Activated CD8-positive, alpha-beta memory T cell treated with anti-CD3 and anti-CD28 coated beads, Interleukin-2, amount 50 U/mL, for 24 hours (primary cell): ENCODE measurements at regions not wholly inside any gene's neighbourhood (a gene's known extent, or its start where the extent isn't known, plus 50 kb on each side); places are given as distances from the start of the nearest gene placed in this dataset.

Experiments
- DNase-seq: peaks from one replicate; pipeline ENCODE4 v3.0.0-alpha.2; 2020; ENCODE audit errors: extremely low read depth

DNA sequence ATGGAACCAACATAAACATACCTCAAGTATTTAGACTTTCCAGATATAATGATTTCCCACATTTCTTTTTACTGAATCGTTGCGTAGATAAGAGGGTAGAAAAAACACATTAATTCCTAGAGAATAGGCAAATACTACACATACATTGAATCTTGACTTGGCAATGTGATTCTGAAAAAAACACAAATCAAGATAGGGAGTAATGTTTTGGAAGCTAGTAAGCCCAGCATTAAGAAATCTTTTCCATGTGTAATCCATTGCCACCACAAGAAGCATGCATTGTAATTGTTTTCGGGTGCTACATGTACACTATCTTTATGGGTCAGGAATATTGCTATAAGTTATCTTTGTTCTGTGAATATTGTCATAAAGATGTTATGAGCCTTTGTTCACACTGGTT lies 269.8 kb upstream of the PDGFD start:
- no peak for DNase-seq

DNA sequence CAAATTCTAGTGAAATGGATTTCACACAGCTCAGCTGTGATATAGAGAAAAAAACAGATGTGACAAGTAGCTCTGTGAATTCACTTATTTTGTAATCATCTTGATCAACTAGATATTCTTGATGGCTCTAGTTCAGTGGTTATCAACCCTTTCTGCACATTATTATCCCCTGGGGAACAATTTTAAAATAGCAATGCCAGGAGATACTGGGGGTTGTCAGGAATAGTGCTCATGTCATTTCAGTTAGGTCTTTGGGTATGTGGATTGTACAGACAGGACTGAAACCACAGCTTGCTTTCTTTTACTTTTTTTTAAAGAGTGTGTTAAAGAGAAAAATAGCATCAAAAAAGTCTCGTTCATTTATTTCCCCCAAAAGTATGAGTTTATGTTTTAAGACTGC lies 269.0 kb upstream of the PDGFD start:
- DNase-seq: no peak

DNA sequence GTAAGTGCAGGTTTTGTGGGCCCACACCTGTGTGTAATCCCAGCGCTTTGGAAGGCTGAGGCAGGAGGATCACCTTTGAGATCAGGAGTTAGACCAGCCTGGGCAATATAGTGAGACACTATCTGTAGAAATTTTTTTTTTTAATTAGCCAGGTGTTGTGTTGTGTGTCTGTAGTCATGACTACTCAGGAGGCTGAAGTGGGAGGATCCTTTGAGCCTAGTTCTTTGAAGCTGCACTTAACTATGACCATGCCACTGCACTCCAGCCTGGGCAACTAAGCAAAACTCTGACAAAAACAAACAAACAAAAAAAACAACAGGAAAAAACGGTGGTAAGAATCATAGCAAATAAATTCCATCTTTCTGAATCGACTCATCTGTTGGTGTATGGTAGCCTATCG lies 268.6 kb upstream of the PDGFD start:
- DNase-seq: no peak

DNA sequence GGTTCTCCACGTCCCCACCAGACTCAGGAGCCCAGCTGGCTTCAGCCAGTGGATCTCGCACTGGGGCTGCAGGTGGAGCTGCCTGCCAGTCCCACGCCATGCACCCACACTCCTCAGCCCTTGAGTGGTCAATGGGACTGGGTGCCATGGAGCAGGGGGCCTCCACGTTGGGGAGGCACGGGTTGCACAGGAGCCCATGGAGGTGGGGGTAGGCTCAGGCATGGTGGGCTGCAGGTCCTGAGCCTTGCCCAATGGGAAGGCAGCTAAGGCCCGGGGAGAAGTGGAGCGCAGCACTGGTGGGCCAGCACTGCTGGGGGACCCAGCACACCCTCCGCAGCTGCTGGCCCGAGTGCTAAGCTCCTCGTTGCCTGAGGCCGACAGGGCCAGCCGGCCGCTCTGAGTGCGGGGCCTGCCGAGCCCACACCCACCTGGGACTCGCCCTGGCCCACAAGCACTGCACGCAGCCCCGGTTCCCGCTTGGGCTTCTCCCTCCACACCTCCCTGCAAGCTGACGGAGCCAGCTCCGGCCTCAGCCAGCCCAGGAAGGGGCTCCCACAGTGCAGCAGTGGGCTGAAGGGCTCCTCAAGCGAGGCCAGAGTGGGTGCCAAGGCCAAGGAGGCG lies 258.5 kb upstream of the PDGFD start:
- DNase-seq: no peak

DNA sequence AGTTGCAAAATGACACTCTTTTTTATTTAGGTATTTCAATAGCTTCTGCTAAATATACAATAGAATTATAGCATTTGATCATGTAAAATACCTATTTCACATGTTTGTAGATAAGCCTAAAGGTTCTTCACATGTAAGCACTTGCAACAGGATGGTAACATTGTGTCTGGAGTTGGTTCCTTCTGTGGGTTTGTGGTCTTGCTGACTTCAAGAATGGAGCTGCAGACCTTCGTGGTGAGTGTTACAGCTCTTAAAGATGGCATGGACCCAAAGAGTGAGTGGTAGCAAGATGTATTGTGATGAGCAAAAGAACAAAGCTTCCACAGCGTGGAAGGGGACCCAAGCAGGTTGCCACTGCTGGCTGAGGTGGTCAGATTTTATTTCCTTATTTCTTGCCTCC lies 246.4 kb upstream of the PDGFD start:
- no peak for DNase-seq

DNA sequence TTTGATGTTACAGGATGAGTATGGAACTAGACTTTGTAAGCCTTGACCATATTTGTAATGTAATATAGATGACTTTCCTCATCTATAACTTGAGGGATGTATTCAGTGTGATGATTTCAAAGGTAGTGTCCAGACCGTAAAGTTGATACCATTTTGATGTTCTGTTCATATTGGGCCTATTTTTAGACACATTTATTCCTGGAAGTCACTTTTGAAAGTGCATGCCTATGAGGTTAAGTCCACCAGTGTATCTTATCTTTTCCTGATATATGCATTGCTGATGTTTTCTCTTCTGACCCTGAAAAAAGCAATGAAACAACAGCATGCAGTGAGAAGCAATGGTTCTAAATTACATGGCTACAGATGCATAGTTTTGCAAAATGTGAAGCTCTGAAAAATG lies 244.7 kb upstream of the PDGFD start:
- no peak for DNase-seq

DNA sequence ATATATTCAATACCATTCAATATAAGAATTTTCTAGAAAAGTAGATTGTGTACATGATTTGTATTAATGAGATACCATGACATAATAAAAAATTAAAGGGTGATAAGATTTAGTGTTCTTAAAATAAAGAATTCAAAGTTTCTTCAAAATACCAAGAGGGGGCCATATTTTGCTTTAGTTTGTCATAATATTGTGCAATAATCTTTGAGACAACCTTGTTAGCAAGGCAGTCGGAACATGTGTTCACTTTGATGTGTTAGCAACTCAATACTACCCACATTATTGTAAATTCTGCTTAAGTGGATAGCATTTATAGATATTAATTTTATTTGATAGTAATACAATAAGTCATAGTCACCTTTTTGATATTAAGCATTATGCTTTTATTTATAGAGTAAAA lies 241.3 kb upstream of the PDGFD start:
- DNase-seq: no peak

DNA sequence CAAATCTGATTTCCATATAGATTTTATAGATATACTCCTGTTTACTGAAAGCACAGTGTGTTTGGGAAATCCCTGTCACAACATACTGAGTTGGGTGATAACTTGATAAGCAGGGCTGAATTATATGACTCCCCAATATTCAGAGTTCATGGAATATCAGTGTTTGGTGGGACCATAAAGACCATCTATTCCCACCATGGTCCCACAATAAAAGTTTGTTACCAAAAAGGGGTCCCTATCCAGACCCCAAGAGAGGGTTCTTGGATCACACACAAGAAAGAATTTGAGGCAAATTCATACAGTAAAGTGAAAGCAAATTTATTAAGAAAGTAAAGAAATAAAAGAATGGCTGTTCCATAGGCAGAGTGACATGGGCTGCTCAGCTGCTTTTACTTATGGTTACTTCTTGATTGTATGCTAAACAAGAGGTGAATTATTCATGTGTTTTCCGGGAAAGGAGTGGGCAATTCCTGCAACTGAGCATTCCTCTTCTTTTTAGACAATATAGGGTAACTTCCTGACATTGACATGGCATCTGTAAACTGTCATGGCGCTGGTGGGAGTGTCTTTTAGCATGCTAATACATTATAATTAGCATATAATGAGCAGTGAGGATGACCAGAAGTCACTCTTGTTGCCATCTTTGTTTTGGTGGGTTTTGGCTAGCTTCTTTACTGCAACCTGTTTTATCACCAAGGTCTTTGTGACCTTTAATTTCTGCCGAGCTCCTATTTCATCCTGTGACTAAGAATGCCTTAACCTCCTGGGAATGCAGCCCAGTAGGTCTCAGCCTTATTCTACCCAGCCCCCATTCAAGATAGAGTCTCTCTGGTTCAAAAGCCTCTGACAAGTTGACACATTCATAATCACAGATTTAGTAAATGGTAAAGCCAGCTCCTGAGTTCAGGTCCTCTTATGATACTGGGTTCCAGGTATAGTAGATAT lies 240.6 kb upstream of the PDGFD start:
- DNase-seq: no peak

DNA sequence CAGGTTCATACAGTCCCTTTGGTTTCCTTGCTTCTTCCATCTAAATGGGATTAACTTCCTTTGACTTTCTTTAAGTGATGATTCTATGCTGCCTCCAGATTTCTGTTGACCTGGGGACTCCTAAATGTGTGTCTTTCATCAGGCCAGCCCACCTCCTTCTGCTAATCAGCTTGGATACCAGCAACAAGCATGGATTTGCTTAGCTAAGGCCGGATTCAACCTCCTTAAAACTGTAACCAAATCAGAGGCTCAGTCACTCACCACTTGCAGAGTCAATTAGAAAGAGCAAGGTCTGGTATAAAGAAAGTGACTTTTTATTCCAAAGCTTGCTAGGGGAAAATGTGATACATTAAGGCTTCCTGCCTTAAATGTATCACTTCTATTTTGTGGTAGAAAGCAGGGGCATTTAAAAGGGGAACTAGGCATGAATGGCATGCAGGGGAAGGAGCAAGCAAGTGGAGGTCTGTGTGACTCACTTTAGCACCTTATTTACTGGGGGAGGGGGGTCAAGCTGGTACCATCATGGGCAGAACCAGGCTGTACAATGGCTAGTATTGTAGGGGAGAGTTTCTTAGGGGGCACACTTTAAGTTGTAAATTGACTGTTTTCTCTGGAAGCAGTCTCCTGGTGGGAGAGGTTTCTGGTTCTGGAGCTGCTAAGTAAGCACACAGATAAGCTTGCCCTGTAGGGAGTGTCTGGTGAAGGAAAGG lies 239.0 kb upstream of the PDGFD start:
- DNase-seq: no peak

DNA sequence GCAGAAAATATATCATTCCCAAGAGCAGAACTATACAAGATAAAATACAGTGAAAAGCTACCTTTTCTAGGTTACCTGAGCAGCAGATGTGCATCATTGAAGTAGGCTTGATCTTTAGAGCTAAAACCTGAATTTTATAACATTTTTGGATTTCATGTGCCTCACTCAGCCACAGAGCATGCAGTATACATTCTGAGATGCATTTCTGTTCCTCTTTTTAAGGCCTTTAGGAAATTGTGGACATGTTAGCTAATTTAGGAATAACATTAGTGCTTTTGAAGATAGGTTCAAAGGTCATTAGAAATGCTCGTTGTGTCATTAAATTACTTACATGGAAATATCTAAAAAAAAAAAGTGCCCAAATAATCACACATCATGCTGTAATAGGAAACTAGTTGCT lies 230.6 kb upstream of the PDGFD start:
- no peak for DNase-seq

DNA sequence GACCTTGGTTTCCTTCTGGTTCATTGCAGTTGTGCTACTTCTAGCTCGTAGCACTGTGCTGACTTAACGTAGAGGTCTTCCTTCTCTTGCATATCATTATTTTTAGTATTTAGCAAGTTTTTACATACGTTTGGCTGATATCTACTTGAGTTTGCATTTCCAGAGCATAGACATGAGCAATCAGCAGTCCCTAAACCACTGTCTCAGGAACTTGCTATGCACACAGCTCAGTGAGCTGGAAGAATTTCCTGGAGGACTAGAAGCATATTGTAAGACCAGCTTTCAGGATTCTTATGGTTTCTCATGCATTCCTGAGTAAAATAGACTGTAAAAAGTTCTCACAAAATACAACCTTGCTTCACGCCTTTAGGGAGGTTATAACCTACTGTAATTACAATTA lies 226.7 kb upstream of the PDGFD start:
- DNase-seq: no peak

DNA sequence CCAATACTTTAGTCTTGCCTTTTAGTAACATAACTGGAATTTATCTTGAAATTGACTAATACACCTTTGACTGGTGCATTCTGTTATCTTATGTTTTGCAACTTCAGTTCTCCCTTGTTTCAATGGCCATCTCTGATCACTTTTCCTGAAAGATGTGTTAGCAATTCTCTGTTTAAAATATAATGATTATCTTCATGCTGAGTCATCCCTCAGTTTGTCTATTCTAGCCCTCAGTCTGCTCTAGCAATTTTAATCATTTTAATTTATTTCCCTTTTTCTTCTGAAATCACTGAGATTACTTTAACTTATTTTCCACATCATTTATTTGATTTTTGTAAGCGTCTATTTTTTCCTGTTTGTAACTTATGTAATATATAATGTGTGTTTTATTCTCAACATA lies 221.9 kb upstream of the PDGFD start:
- no peak for DNase-seq

DNA sequence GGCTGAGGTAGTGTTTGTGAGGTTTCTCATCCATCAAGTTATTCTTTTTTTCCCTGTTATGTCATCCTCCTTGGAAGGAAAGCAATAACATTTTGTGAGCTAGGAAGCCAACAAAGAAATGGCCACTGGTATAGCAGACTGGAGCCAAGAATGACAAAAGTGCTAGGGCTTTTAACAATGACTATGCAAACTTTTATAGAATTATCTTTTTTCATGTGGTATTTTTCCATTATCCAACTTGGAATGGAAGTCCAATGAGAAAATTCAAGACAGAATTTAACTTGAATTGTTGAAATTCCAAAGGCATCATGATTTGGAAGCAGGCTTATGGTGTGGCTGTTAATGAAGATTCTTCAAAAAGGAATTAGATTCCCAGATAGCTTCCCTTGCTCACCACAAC lies 216.4 kb upstream of the PDGFD start:
- DNase-seq: no peak

DNA sequence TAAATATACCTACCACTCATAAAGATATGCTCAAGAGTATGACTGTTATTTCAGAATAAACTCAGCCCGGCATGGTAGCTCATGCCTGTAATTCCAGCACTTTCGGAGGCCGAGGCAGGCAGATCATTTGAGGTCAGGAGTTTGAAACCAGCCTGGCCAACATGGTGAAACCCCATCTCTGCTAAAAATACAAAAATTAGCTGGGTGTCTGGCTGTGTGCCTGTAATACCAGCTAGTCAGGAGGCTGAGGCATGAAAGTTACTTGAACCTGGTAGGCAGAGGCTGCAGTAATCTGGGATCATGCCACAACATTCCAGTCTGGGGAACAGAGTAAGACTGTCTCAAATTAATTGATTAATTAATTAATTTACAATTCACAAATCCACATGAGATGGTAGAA lies 208.2 kb upstream of the PDGFD start:
- no peak for DNase-seq

DNA sequence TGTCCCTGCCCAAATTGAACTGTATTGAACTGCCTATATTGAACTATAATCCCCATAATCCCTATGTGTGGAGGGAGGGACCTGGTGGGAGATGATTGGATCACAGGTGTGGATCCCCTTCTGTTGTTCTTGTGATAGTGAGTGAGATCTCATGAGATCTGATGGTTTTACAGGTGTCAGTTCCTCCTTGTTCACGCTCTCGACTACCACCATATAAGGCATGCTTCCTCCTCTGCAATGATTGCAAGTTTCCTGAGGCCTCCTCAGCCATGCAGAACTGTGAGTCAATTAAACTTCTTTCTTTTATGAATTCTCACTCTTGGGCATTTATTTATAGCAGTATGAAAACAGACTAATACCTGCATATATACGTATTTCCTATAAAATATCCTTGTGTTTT lies 206.5 kb upstream of the PDGFD start:
- no peak for DNase-seq

DNA sequence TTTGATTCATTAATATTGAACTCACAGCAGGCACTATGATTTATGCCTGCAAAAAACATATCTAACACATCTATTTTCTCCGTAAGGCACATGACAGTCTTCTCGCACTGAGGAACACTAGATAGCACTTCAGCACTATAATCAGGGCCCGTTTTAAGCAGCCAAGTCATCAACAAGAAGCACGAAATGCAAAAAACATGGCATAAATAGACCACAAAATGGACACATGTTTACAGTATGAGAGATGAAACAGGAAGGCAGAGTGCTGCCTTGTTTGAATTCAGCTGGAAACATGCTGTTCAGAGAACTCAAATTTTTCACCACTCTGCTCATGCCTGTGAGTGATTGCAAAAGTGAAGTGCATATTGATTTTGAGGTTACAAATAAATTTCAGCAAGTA lies 205.8 kb upstream of the PDGFD start:
- DNase-seq: no peak

DNA sequence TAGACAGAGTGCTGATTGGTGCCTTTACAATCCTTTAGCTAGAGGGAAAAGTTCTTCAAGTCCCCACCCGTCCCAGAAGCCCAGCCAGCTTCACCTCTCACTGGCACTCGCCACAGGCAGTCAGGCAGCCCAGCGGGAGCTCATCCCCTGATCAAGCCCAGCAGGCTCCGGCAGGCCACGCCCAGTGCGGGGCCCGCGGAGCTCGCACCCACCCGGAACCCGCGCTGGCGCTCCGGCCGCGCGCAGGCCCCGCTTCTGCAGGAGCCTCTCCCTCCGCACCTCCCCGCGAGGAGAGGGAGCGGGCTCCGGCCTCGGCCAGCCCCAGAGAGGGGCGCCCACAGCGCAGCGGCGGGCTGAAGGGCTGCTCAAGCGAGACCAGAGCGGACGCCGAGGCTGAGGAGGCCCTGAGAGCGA lies 202.4 kb upstream of the PDGFD start:
- no peak for DNase-seq

DNA sequence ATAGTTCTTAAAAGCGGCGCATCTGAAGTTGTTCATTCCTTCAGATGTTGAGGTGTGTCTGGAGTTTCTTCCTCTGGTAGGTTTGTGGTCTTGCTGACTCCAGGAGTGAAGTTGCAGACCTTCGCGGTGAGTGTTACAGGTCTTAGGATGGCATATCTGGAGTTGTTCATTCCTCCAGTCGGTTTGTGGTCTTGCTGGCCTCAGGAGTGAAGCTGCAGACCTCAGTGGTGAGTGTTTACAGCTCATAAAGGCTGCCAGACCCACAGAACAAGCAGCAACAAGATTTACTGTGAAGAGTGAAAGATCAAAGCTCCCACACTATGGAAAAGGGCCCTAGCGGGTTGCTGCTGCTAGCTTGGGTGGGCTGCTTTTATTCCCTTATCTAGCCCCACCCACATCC lies 201.7 kb upstream of the PDGFD start:
- no peak for DNase-seq

DNA sequence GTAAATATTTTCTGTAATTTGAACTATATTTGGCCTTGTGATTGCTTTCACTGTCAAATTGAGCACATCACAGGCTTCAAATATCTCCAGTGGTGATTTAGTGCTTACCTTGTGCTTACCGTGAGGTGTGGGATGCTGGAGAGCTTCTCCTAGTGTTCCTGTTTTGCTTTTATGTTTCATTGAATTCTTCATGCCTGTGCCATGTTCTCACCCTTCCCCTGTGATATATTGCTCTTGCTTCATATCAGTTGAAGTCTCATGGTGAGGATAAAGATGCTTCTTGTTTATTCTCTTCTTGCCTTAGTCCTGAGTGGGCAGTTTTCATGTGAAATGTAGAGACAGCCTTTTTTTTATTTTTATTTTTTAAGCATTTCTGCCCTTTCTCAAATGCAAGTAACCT lies 198.0 kb upstream of the PDGFD start:
- DNase-seq: no peak

DNA sequence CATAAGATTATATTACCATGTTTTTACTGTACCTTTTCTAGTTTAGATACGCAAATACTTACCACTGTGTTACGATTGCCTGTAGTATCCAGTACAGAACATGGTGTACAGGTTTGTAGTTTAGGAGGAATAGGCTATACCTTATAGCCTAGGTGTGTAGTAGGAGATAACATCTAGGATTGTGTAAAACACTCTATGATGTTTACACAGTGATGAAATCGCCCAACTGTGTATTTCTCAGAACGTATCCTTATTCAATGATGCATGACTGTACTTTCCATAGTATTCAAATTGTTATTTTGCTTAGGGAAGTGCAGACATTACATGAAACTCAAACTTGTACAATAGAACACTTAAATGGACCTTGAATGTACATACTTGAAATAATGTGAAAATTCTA lies 188.1 kb upstream of the PDGFD start:
- no peak for DNase-seq

DNA sequence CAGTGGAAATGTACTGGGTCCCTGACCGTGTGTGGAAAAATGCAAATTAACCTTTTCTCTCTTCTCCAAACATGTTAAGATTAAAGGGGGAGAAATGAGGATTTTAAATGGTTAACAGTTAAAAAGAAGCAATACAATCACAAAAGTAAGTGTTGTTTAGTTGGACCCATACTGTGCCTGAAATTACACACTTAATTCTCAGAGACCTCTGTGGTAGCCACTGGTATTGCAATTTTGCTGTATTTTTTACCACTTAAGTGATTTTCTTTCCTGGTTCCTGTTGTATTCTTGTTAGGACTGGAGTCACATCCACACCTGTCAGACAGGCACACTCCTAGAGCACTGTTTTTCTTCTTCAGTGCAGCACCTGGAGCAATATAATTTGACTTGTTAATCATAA lies 179.6 kb upstream of the PDGFD start:
- no peak for DNase-seq

DNA sequence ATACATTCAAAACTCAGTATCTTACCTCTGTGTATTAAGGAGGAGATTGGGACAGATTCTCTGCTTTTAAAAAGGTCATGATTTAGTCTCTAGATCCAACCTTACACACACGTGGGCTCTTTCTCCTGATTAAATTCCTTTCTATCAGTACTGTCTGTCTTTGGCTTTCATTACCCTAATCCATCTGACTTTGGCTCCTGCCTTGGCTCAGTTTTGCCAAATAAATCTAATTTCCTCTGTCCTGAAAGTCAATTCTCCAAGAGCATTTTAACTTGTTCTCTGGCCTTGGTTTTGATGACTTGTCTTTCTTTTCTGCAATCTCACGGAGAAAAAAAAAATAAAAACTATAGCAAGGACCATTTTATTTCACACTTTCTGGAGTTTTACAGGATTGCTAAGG lies 176.6 kb upstream of the PDGFD start:
- no peak for DNase-seq

DNA sequence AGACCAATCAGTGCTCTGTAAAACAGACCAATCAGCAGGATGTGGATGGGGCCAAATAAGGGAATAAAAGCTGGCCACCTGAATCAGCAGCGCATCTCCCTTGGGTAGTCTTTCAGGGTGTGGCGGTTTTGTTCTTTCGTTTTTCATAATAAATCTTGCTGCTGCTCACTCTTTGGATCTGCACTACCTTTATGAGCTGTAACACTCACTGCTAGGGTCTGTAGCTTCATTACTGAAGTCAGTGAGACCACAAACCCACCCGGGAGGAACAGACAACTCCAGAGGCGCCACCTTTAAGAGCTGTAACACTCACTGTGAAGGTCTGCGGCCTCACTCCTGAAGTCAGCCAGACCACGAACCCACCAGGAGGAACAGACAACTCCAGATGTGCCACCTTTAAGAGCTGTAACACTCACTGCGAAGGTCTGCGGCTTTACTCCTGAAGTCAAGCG lies 175.5 kb upstream of the PDGFD start:
- no peak for DNase-seq
